ENCODE measurements at regions not wholly inside any gene's neighbourhood (a gene's known extent, or its start where the extent isn't known, plus 50 kb on each side); places are given as distances from the start of the nearest gene placed in this dataset.

DNA sequence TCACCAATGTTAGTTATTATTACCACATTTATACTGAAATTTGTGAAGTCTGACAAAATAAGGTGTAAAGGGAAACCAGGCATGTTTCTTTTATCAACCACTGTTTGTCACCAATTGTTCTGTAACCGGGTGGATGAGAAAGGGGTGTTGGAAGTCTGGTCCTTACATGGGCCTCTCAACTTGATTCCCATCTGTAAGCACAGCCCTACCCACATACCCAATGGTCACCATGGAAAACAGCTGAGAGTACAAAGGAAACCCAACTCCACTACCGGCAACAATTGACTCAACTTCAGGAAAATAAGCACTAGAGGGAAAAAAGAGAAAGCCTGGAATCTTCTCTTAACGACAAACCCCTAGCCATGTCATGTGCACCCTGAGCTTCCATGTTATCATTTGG, 70.8 kb upstream of the PTCHD1 start:
- in situ Hi-C loops (cut with HindIII; ENCODE audit: extremely low pct_ligation_motif_present, low pct_unique_long_range_greater_than_20kb) (no loop called here), intact Hi-C loops (cut with micrococcal nuclease; ENCODE audit: unreplicated experiment) (no loop called here)
- CTCF ChIA-PET (ENCODE audit: low intra/inter-chr PET ratio, low total read pairs) = no interaction called here
- ATAC-seq (no peak), FAIRE-seq (no peak), DNase-seq (ENCODE audit: low spot score) (no peak)
- no peak overlapping the region for H2AFZ ChIP-seq (ENCODE audit: low read length)
- no peak overlapping the region for H3K4me3 ChIP-seq (replicated peaks in 1 of 3; ENCODE audit: insufficient read depth in 1 of 3, low read depth in 2 of 3, low read length in 3 of 3)
- no peaks in the 10 kb centered on the region for H3K4me1 ChIP-seq (ENCODE audit: insufficient read depth, low read length)
- TF ChIP-seq, protein P1, sequence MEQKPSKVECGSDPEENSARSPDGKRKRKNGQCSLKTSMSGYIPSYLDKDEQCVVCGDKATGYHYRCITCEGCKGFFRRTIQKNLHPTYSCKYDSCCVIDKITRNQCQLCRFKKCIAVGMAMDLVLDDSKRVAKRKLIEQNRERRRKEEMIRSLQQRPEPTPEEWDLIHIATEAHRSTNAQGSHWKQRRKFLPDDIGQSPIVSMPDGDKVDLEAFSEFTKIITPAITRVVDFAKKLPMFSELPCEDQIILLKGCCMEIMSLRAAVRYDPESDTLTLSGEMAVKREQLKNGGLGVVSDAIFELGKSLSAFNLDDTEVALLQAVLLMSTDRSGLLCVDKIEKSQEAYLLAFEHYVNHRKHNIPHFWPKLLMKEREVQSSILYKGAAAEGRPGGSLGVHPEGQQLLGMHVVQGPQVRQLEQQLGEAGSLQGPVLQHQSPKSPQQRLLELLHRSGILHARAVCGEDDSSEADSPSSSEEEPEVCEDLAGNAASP (CRISPR knock-in tag; IDR thresholded peaks at IDR 0.05; ENCODE audit: borderline replicate concordance) = no peak
- no peak for TF ChIP-seq NFIC (IDR thresholded peaks at IDR 0.05; ENCODE audit: low read length)
- H3K27me3 ChIP-seq (ENCODE audit: control insufficient read depth in 1 of 2, insufficient read depth in 2 of 2, low read length in 2 of 2) = no peaks in the 10 kb centered on the region
- H3K4me2 ChIP-seq (ENCODE audit: low read depth, low read length) = no peak overlapping the region
- H3K27ac ChIP-seq (ENCODE audit: extremely low read length, insufficient read depth, low read length) = no peak overlapping the region
- 0% methylated on average over 1 of the region's 3 CpGs for whole genome bisulfite sequencing (ENCODE audit: low lambda C conversion rate)
- H3K36me3 ChIP-seq (replicated peaks in 1 of 2; ENCODE audit: control insufficient read depth in 1 of 2, insufficient read depth in 2 of 2, low read length in 2 of 2) = no peaks in the 10 kb centered on the region
- no peaks in the 10 kb centered on the region for H3K9me3 ChIP-seq (ENCODE audit: low read length)
- no peak overlapping the region for H3K9ac ChIP-seq (ENCODE audit: insufficient read depth, low read depth, low read length)
- H4K20me1 ChIP-seq (ENCODE audit: insufficient read depth, low read length) = no peaks in the 10 kb centered on the region
- no peaks in the 10 kb centered on the region for H3K79me2 ChIP-seq (ENCODE audit: insufficient read depth, low read length)
- POLR2A ChIA-PET = no interaction called here
- BruUV-seq (replicated peaks) = no TSS peak

DNA sequence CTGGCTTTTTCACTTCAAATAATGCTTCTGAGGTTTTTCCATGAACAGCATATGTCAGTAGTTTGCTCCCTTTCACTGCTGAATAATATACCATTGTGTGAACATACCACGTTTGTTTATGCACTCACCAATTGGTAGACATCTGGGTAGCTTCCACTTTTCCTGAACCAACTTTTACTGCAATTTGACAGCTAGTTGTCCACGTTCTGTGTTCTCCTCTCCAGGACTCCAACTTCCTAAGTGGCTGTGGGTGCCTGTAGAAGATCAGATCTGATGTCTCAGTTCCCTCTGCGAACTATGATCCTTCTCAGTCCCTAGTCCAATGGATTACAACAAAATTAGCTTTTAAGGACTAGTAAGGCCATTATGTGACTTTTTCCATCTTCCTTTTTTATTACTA, 64.7 kb upstream of the PTCHD1 start:
- CTCF ChIA-PET (ENCODE audit: low intra/inter-chr PET ratio, low total read pairs) = no interaction called here
- H3K79me2 ChIP-seq (ENCODE audit: insufficient read depth, low read length) = no peaks in the 10 kb centered on the region
- WGBS (ENCODE audit: low lambda C conversion rate) = 0% methylated on average over 3 of the region's 3 CpGs
- no peaks in the 10 kb centered on the region for H3K36me3 ChIP-seq (replicated peaks in 1 of 2; ENCODE audit: control insufficient read depth in 1 of 2, insufficient read depth in 2 of 2, low read length in 2 of 2)
- DNase-seq (ENCODE audit: low spot score) (no peak), ATAC-seq (no peak), FAIRE-seq (no peak)
- H3K4me1 ChIP-seq (ENCODE audit: insufficient read depth, low read length) = no peaks in the 10 kb centered on the region
- no peak overlapping the region for H3K4me2 ChIP-seq (ENCODE audit: low read depth, low read length)
- no peak overlapping the region for H3K9ac ChIP-seq (ENCODE audit: insufficient read depth, low read depth, low read length)
- intact Hi-C loops (cut with micrococcal nuclease; ENCODE audit: unreplicated experiment) (no loop called here), in situ Hi-C loops (cut with HindIII; ENCODE audit: extremely low pct_ligation_motif_present, low pct_unique_long_range_greater_than_20kb) (no loop called here)
- no peak overlapping the region for H3K27ac ChIP-seq (ENCODE audit: extremely low read length, insufficient read depth, low read length)
- no TSS peak for BruUV-seq (replicated peaks)
- H3K9me3 ChIP-seq (ENCODE audit: low read length) = no peaks in the 10 kb centered on the region
- no peak overlapping the region for H3K4me3 ChIP-seq (replicated peaks in 1 of 3; ENCODE audit: insufficient read depth in 1 of 3, low read depth in 2 of 3, low read length in 3 of 3)
- TF ChIP-seq KLF15 (CRISPR knock-in tag; IDR thresholded peaks at IDR 0.05; ENCODE audit: borderline replicate concordance) (no peak), ZNF3 (CRISPR knock-in tag; IDR thresholded peaks at IDR 0.05) (no peak), ZNF253 (CRISPR knock-in tag; IDR thresholded peaks at IDR 0.05; ENCODE audit: borderline replicate concordance) (no peak), HNRNPLL (IDR thresholded peaks at IDR 0.05; ENCODE audit: low read depth, low read length, poor library complexity, severe bottlenecking) (no peak)
- H4K20me1 ChIP-seq (ENCODE audit: insufficient read depth, low read length) = no peaks in the 10 kb centered on the region
- POLR2A ChIA-PET = no interaction called here
- H2AFZ ChIP-seq (ENCODE audit: low read length) = no peak overlapping the region
- H3K27me3 ChIP-seq (ENCODE audit: control insufficient read depth in 1 of 2, insufficient read depth in 2 of 2, low read length in 2 of 2) = no peaks in the 10 kb centered on the region
